ENCODE measurements at regions not wholly inside any gene's neighbourhood (a gene's known extent, or its start where the extent isn't known, plus 50 kb on each side); places are given as distances from the start of the nearest gene placed in this dataset.
"Not testable (repeated sequence)": the region's sequence is repeated elsewhere in the genome, so short reads cannot be mapped to it uniquely, and the experiment has no call there.

- DNase-seq: no peak
These were observed 95.8 kb upstream of the RAP1B start for GRCh38 chr12:68514807-68515411.

GRCh38 chr12:68515793-68516192 is 94.9 kb upstream of the RAP1B start:
- DNase-seq: no peak

- no peak for DNase-seq
These were observed 89.3 kb upstream of the RAP1B start for GRCh38 chr12:68521321-68521839.

- no peak for DNase-seq
These were observed 88.7 kb upstream of the RAP1B start for GRCh38 chr12:68521848-68522502.

- DNase-seq: no peak
These were observed 81.2 kb upstream of the RAP1B start for GRCh38 chr12:68529466-68529865.

- no peak for DNase-seq
These were observed 80.8 kb upstream of the RAP1B start for GRCh38 chr12:68529869-68530268.

- no peak for DNase-seq
These were observed 80.4 kb upstream of the RAP1B start for GRCh38 chr12:68530299-68530698.

GRCh38 chr12:68530965-68531364 is 79.7 kb upstream of the RAP1B start:
- no peak for DNase-seq

- no peak for DNase-seq
These were observed 78.4 kb upstream of the RAP1B start for GRCh38 chr12:68532204-68532886.

GRCh38 chr12:68532887-68533248 is 77.8 kb upstream of the RAP1B start:
- DNase-seq: no peak

GRCh38 chr12:68534108-68534507 is 76.6 kb upstream of the RAP1B start:
- DNase-seq: no peak

GRCh38 chr12:68536885-68537485 is 73.7 kb upstream of the RAP1B start:
- no peak for DNase-seq

- DNase-seq: no peak
These were observed 73.1 kb upstream of the RAP1B start for GRCh38 chr12:68537571-68537970.

- DNase-seq: peak; percentile 4
These were observed 71.7 kb upstream of the RAP1B start for GRCh38 chr12:68538726-68539614.

GRCh38 chr12:68539615-68539952 is 71.1 kb upstream of the RAP1B start:
- DNase-seq: no peak

- not testable (repeated sequence) for DNase-seq
These were observed 69.9 kb upstream of the RAP1B start for GRCh38 chr12:68540768-68541167.

- not testable (repeated sequence) for DNase-seq
These were observed 63.4 kb upstream of the RAP1B start for GRCh38 chr12:68547318-68547717.

- not testable (repeated sequence) for DNase-seq
These were observed 58.0 kb upstream of the RAP1B start for GRCh38 chr12:68552605-68553195.

GRCh38 chr12:68557011-68557730 is 53.5 kb upstream of the RAP1B start:
- DNase-seq: no peak

- no peak for DNase-seq
These were observed 51.5 kb upstream of the RAP1B start for GRCh38 chr12:68559246-68559645.

- DNase-seq: no peak
These were observed 50.5 kb upstream of the RAP1B start for GRCh38 chr12:68559984-68560850.

Measured in stimulated activated CD4-positive, alpha-beta T cell treated with anti-CD3 and anti-CD28 coated beads, Interleukin-12 subunit alpha, Interleukin-12 subunit beta, amount 100 ng/mL, for 4 hours (primary cell).